GM23248 (cell line): ENCODE measurements at regions not wholly inside any gene's neighbourhood (a gene's known extent, or its start where the extent isn't known, plus 50 kb on each side); places are given as distances from the start of the nearest gene placed in this dataset.

ENCODE experiments used
- EZH2 ChIP-seq: fragments of 200-600 bp; sonication (generic); IDR thresholded peaks from 2 replicates; pipeline ENCODE4 v1.6.1; 2018; ENCODE audit warnings: antibody characterized with exemption, mild to moderate bottlenecking; ENCODE audit not compliant: insufficient read depth, poor library complexity, severe bottlenecking
- EZH2phosphoT487 ChIP-seq: fragments of 200-600 bp; sonication (generic); IDR thresholded peaks from 2 replicates; pipeline ENCODE4 v1.6.1; 2018; ENCODE audit warnings: antibody characterized with exemption, moderate library complexity, mild to moderate bottlenecking, low read depth; ENCODE audit not compliant: insufficient read depth

GRCh38 chr17:77875051-77875780, 83.3 kb upstream of the TNRC6C start:
- TF ChIP-seq EZH2phosphoT487 (peak; percentile 96), EZH2 (no peak)
